ENCODE measurements at regions not wholly inside any gene's neighbourhood (a gene's known extent, or its start where the extent isn't known, plus 50 kb on each side); places are given as distances from the start of the nearest gene placed in this dataset.
"Not testable (repeated sequence)": the region's sequence is repeated elsewhere in the genome, so short reads cannot be mapped to it uniquely, and the experiment has no call there.

GRCh38 chr3:22732641-22733040 lies 470.5 kb upstream of the UBE2E2 start:
- TF ChIP-seq POLR2A (IDR thresholded peaks at IDR 0.05; ENCODE audit: low read length) (no peak), GATA1 (IDR thresholded peaks at IDR 0.05; ENCODE audit: low read depth, low read length) (no peak)

GRCh38 chr3:22734207-22734606 lies 468.9 kb upstream of the UBE2E2 start:
- no peak for TF ChIP-seq GATA1 (IDR thresholded peaks at IDR 0.05; ENCODE audit: low read depth, low read length)
- TF ChIP-seq POLR2A (IDR thresholded peaks at IDR 0.05; ENCODE audit: low read length), result no peak
- DNase-seq, result no peak

More at GRCh38 chr3:22732641-22733040, 470.5 kb upstream of the UBE2E2 start:
- no peak for DNase-seq

GRCh38 chr3:22734756-22735155 lies 468.4 kb upstream of the UBE2E2 start:
- no peak for DNase-seq
- TF ChIP-seq GATA1 (IDR thresholded peaks at IDR 0.05; ENCODE audit: low read depth, low read length) (no peak), POLR2A (IDR thresholded peaks at IDR 0.05; ENCODE audit: low read length) (no peak)

GRCh38 chr3:22735373-22735772 lies 467.8 kb upstream of the UBE2E2 start:
- DNase-seq, result no peak
- TF ChIP-seq POLR2A (IDR thresholded peaks at IDR 0.05; ENCODE audit: low read length), result no peak
- no peak for TF ChIP-seq GATA1 (IDR thresholded peaks at IDR 0.05; ENCODE audit: low read depth, low read length)

GRCh38 chr3:22743386-22743785 lies 459.7 kb upstream of the UBE2E2 start:
- not testable (repeated sequence) for DNase-seq

- no peak for DNase-seq
- no peak for TF ChIP-seq GATA1 (IDR thresholded peaks at IDR 0.05; ENCODE audit: low read depth, low read length)
- TF ChIP-seq POLR2A (IDR thresholded peaks at IDR 0.05; ENCODE audit: low read length), result no peak
Observed at GRCh38 chr3:22745321-22745720, 457.8 kb upstream of the UBE2E2 start.

GRCh38 chr3:22746221-22746620 lies 456.9 kb upstream of the UBE2E2 start:
- DNase-seq, result no peak
- TF ChIP-seq POLR2A (IDR thresholded peaks at IDR 0.05; ENCODE audit: low read length) (no peak), GATA1 (IDR thresholded peaks at IDR 0.05; ENCODE audit: low read depth, low read length) (no peak)

GRCh38 chr3:22748453-22749045 lies 454.6 kb upstream of the UBE2E2 start:
- DNase-seq, result no peak
- TF ChIP-seq POLR2A (IDR thresholded peaks at IDR 0.05; ENCODE audit: low read length) (no peak), GATA1 (IDR thresholded peaks at IDR 0.05; ENCODE audit: low read depth, low read length) (no peak)

GRCh38 chr3:22759636-22760310 lies 443.4 kb upstream of the UBE2E2 start:
- DNase-seq, result no peak
- TF ChIP-seq POLR2A (IDR thresholded peaks at IDR 0.05; ENCODE audit: low read length) (no peak), GATA1 (IDR thresholded peaks at IDR 0.05; ENCODE audit: low read depth, low read length) (no peak)

GRCh38 chr3:22765679-22766078 lies 437.4 kb upstream of the UBE2E2 start:
- TF ChIP-seq POLR2A (IDR thresholded peaks at IDR 0.05; ENCODE audit: low read length), result no peak
- no peak for TF ChIP-seq GATA1 (IDR thresholded peaks at IDR 0.05; ENCODE audit: low read depth, low read length)
- DNase-seq, result no peak

GRCh38 chr3:22777834-22778233 lies 425.3 kb upstream of the UBE2E2 start:
- DNase-seq, result no peak
- TF ChIP-seq GATA1 (IDR thresholded peaks at IDR 0.05; ENCODE audit: low read depth, low read length) (no peak), POLR2A (IDR thresholded peaks at IDR 0.05; ENCODE audit: low read length) (no peak)

GRCh38 chr3:22779737-22780136 lies 423.4 kb upstream of the UBE2E2 start:
- TF ChIP-seq GATA1 (IDR thresholded peaks at IDR 0.05; ENCODE audit: low read depth, low read length) (no peak), POLR2A (IDR thresholded peaks at IDR 0.05; ENCODE audit: low read length) (no peak)
- no peak for DNase-seq

GRCh38 chr3:22792533-22792932 lies 410.6 kb upstream of the UBE2E2 start:
- no peak for DNase-seq
- TF ChIP-seq GATA1 (IDR thresholded peaks at IDR 0.05; ENCODE audit: low read depth, low read length), result no peak
- no peak for TF ChIP-seq POLR2A (IDR thresholded peaks at IDR 0.05; ENCODE audit: low read length)

- TF ChIP-seq POLR2A (IDR thresholded peaks at IDR 0.05; ENCODE audit: low read length) (no peak), GATA1 (IDR thresholded peaks at IDR 0.05; ENCODE audit: low read depth, low read length) (no peak)
Observed at GRCh38 chr3:22795917-22796316, 407.2 kb upstream of the UBE2E2 start.

GRCh38 chr3:22798461-22798860 lies 404.7 kb upstream of the UBE2E2 start:
- TF ChIP-seq POLR2A (IDR thresholded peaks at IDR 0.05; ENCODE audit: low read length) (no peak), GATA1 (IDR thresholded peaks at IDR 0.05; ENCODE audit: low read depth, low read length) (no peak)

More at GRCh38 chr3:22795917-22796316, 407.2 kb upstream of the UBE2E2 start:
- no peak for DNase-seq

More at GRCh38 chr3:22798461-22798860, 404.7 kb upstream of the UBE2E2 start:
- DNase-seq, result no peak

All from erythroblast (primary cell).